ENCODE measurements at regions not wholly inside any gene's neighbourhood (a gene's known extent, or its start where the extent isn't known, plus 50 kb on each side); places are given as distances from the start of the nearest gene placed in this dataset.

- no peak for DNase-seq (ENCODE audit: low spot score)
Observed at GRCh38 chr17:69851736-69852135, 223.3 kb upstream of the KCNJ16 start.

GRCh38 chr17:69853541-69854224, 221.3 kb upstream of the KCNJ16 start:
- DNase-seq (ENCODE audit: low spot score), result no peak

GRCh38 chr17:69854225-69854780, 220.7 kb upstream of the KCNJ16 start:
- DNase-seq (ENCODE audit: low spot score), result no peak

GRCh38 chr17:69856946-69857345, 218.1 kb upstream of the KCNJ16 start:
- DNase-seq (ENCODE audit: low spot score), result no peak

- DNase-seq (ENCODE audit: low spot score), result no peak
Observed at GRCh38 chr17:69857412-69857835, 217.6 kb upstream of the KCNJ16 start.

- DNase-seq (ENCODE audit: low spot score), result no peak
Observed at GRCh38 chr17:69858460-69858859, 216.6 kb upstream of the KCNJ16 start.

- no peak for DNase-seq (ENCODE audit: low spot score)
Observed at GRCh38 chr17:69860142-69860680, 214.8 kb upstream of the KCNJ16 start.

GRCh38 chr17:69864462-69864861, 210.6 kb upstream of the KCNJ16 start:
- no peak for DNase-seq (ENCODE audit: low spot score)

GRCh38 chr17:69869667-69870066, 205.4 kb upstream of the KCNJ16 start:
- DNase-seq (ENCODE audit: low spot score), result no peak

- no peak for DNase-seq (ENCODE audit: low spot score)
Observed at GRCh38 chr17:69870091-69870530, 204.9 kb upstream of the KCNJ16 start.

- no peak for DNase-seq (ENCODE audit: low spot score)
Observed at GRCh38 chr17:69870751-69871199, 204.2 kb upstream of the KCNJ16 start.

- no peak for DNase-seq (ENCODE audit: low spot score)
Observed at GRCh38 chr17:69871318-69871717, 203.7 kb upstream of the KCNJ16 start.

- DNase-seq (ENCODE audit: low spot score), result no peak
Observed at GRCh38 chr17:69872675-69873262, 202.3 kb upstream of the KCNJ16 start.

- DNase-seq (ENCODE audit: low spot score), result no peak
Observed at GRCh38 chr17:69874175-69874670, 200.8 kb upstream of the KCNJ16 start.

GRCh38 chr17:69876757-69877156, 198.3 kb upstream of the KCNJ16 start:
- DNase-seq (ENCODE audit: low spot score), result no peak

GRCh38 chr17:69878661-69879060, 196.4 kb upstream of the KCNJ16 start:
- no peak for DNase-seq (ENCODE audit: low spot score)

GRCh38 chr17:69879576-69879975, 195.4 kb upstream of the KCNJ16 start:
- no peak for DNase-seq (ENCODE audit: low spot score)

- no peak for DNase-seq (ENCODE audit: low spot score)
Observed at GRCh38 chr17:69880591-69881112, 194.4 kb upstream of the KCNJ16 start.

- no peak for DNase-seq (ENCODE audit: low spot score)
Observed at GRCh38 chr17:69882281-69882680, 192.7 kb upstream of the KCNJ16 start.

GRCh38 chr17:69883120-69883519, 191.9 kb upstream of the KCNJ16 start:
- DNase-seq (ENCODE audit: low spot score), result no peak

- no peak for DNase-seq (ENCODE audit: low spot score)
Observed at GRCh38 chr17:69884356-69884755, 190.7 kb upstream of the KCNJ16 start.

GRCh38 chr17:69884846-69885245, 190.2 kb upstream of the KCNJ16 start:
- DNase-seq (ENCODE audit: low spot score), result no peak

GRCh38 chr17:69898601-69899000, 176.4 kb upstream of the KCNJ16 start:
- no peak for DNase-seq (ENCODE audit: low spot score)
